Prostate gland (tissue), 2 donors: ENCODE measurements at regions not wholly inside any gene's neighbourhood (a gene's known extent, or its start where the extent isn't known, plus 50 kb on each side); places are given as distances from the start of the nearest gene placed in this dataset.

ENCODE experiments used
- DNase-seq: peaks from one replicate; pipeline ENCODE4 v3.0.0-alpha.2; 2019; ENCODE audit warnings: low spot score
- H3K27ac ChIP-seq, 2 donors: fragments of 200-600 bp; sonication (generic); 2 replicates each; pipeline ENCODE4 v1.5.1; 2017 to 2019
- H3K27me3 ChIP-seq: fragments of 200-600 bp; sonication (generic); replicated peaks from 2 replicates; pipeline ENCODE4 v1.5.1; 2019; ENCODE audit not compliant: insufficient read depth
- H3K36me3 ChIP-seq, 2 donors: fragments of 200-600 bp; sonication (generic); 1 replicate in 1 of 2; 2 replicates in 1 of 2; pipeline versions ENCODE4 v1.5.1 to v1.8.1; 2017 to 2019
- H3K4me1 ChIP-seq: fragments of 200-600 bp; sonication (generic); replicated peaks from 2 replicates; pipeline ENCODE4 v1.5.1; 2019
- H3K4me3 ChIP-seq, 2 donors: fragments of 200-600 bp; sonication (generic); 2 replicates each; pipeline ENCODE4 v1.5.1; 2017 to 2019
- H3K9me3 ChIP-seq: fragments of 200-600 bp; sonication (generic); 2 replicates; pipeline ENCODE4 v1.5.1; 2017
- POLR2A ChIP-seq: fragments of 450-650 bp; IDR thresholded peaks from one replicate; pipeline ENCODE4 v1.6.1; 2016; ENCODE audit warnings: antibody characterized with exemption, mild to moderate bottlenecking
- POLR2AphosphoS5 ChIP-seq: sonication (generic); formaldehyde crosslinking; IDR thresholded peaks from one replicate; pipeline ENCODE4 v1.6.1; 2017; ENCODE audit warnings: antibody characterized with exemption
- WGBS: methylation state at CpG from one replicate; pipeline ENCODE4 v1.1.5; 2018; 5-methylcytosine and 5-hydroxymethylcytosine counted together
- intact Hi-C: fragments of 100-400 bp; cut with DNase I; formaldehyde crosslinking; loops from one replicate; pipeline ENCODE4 v1.14.2; 2022
- TF ChIP-seq, protein P1 (sequence below), 4 experiments: fragments of 200-600 bp in 2 of 4; fragments of 450-650 bp in 2 of 4; sonication (generic) in 2 of 4; IDR thresholded peaks; 1 replicate in 3 of 4; 2 replicates in 1 of 4; pipeline ENCODE4 v1.5.1; 2016 to 2019; ENCODE audit warnings: antibody characterized with exemption in 4 of 4, mild to moderate bottlenecking in 2 of 4, moderate library complexity in 2 of 4

DNA sequence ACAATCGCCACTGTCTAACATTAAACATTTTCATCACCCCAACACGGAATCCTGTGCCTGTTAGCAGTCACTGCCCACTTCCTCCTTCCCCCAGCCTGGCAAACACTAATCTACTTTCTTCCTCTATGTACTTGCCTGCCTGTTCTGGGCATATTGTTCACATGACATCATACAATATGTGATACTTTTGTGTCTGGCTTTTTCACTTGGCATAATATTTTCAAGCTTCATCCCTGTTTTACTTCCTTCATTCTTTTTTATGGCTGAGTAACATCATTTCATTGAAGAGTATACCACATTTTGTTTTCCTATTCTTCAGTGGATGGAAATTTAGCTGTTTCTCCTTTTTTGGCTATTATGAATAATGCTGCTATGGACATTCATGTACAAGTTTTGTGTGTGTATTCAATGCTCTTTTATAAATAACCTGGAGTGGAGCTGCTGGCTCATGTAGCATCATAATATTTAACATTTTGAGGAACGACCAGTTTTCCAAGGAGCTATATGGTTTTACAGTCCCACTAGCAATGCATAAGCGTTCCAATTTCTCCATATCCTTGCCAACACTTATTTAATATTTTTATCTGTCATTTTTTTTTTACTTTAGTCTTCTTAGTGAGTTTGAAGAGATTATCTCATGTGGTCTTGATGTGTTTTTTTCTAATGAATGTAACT lies 360.1 kb downstream of the HDGFL1 start:
- Histone ChIP-seq H3K4me3 (no peak overlapping the region), H3K27me3 (no peaks in the 10 kb centered on the region), H3K4me1 (no peaks in the 10 kb centered on the region), H3K9me3 (no peaks in the 10 kb centered on the region), H3K27ac (no peak overlapping the region), H3K36me3 (no peaks in the 10 kb centered on the region)
- TF ChIP-seq, protein P1, sequence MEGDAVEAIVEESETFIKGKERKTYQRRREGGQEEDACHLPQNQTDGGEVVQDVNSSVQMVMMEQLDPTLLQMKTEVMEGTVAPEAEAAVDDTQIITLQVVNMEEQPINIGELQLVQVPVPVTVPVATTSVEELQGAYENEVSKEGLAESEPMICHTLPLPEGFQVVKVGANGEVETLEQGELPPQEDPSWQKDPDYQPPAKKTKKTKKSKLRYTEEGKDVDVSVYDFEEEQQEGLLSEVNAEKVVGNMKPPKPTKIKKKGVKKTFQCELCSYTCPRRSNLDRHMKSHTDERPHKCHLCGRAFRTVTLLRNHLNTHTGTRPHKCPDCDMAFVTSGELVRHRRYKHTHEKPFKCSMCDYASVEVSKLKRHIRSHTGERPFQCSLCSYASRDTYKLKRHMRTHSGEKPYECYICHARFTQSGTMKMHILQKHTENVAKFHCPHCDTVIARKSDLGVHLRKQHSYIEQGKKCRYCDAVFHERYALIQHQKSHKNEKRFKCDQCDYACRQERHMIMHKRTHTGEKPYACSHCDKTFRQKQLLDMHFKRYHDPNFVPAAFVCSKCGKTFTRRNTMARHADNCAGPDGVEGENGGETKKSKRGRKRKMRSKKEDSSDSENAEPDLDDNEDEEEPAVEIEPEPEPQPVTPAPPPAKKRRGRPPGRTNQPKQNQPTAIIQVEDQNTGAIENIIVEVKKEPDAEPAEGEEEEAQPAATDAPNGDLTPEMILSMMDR (IDR thresholded peaks at IDR 0.05): no peak
- TF ChIP-seq POLR2AphosphoS5 (no peak), POLR2A (no peak)
- intact Hi-C loops: no loop called here
- DNase-seq: no peak
- WGBS: 54% methylated on average over 4 of the region's 4 CpGs

DNA sequence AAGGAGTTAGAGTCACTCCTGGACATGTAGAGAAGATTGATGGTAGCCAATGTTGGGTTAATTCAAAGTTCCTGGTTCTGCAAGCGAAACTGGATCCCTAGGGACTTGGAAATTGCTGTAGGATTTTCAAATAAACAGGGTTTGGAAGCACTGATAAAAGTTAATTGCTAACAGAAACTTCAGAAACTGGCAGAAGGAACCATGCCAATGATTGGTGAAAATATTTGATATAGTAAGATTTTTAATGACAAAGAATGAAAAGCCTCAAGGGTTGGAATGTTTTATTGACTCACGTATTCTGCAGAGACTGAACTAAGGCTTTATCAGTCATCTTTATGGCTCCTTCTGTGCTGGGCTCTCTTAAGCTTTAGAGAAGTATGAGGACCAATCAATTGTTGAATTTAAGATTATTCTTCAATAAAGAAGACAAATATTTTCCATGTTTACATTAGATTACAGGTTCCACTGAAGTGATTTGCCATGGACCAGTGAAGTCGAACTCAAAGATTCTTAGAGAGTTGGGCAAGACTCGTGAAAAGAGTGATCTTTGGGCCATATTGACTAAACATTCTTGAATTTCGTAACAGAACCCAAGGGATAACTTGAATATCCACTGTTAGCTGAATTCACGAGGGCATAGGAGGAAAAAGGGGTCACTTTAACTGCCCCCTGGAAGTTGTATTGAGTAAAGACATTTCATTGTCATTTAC lies 371.4 kb downstream of the HDGFL1 start:
- Histone ChIP-seq H3K4me3 (no peak overlapping the region), H3K9me3 (no peaks in the 10 kb centered on the region), H3K27ac (peak overlapping the region in 1 of 2 donors; percentile 21), H3K4me1 (no peaks in the 10 kb centered on the region), H3K27me3 (no peaks in the 10 kb centered on the region), H3K36me3 (no peaks in the 10 kb centered on the region)
- TF ChIP-seq POLR2A (no peak), POLR2AphosphoS5 (no peak)
- TF ChIP-seq, protein P1 (IDR thresholded peaks at IDR 0.05): no peak
- WGBS: 52% methylated on average over 6 of the region's 6 CpGs
- DNase-seq: no peak
- intact Hi-C loops: no loop called here

DNA sequence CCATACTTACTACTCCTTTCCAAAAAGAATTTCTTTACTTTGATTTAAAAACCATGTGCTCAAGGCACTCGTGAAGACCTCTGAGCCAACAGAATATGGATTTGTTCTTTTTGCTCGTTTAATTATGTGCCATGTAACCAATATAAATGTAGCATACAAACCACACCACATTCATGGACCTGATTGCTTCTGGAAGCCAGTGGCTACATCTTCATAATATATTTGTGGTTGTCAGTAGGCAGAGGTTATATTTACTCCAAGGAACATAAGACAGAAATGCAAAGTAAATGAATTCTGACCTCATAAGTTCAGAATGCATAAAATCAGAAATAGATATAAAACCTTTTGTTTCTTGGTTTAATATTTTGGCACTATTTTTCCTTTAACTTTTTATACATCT lies 373.0 kb downstream of the HDGFL1 start:
- Histone ChIP-seq H3K36me3 (no peaks in the 10 kb centered on the region), H3K4me1 (no peaks in the 10 kb centered on the region), H3K27me3 (no peaks in the 10 kb centered on the region), H3K27ac (no peak overlapping the region), H3K9me3 (no peaks in the 10 kb centered on the region), H3K4me3 (no peak overlapping the region)
- intact Hi-C loops: no loop called here
- TF ChIP-seq, protein P1 (IDR thresholded peaks at IDR 0.05): no peak
- TF ChIP-seq POLR2AphosphoS5: no peak
- TF ChIP-seq POLR2A: no peak
- no peak for DNase-seq
- 83% methylated on average over 2 of the region's 2 CpGs for WGBS

DNA sequence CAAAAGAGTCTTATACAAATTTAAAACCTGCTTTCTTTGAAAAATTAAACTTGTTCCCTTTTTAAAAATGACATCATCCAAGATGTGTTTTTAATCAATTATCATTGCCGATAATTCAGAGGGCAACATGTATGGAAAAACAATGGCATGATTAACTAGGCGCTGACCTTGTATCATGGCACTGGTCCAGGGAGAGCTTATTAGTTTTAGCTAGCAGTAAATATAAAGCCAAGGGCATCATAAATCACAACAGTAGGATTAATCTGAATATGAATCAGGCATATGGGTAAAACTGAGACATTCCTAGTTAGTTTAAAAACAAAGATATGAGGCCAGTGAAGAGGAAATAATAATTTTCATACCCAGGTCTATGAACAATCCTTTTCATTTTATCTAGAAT lies 374.0 kb downstream of the HDGFL1 start:
- Histone ChIP-seq H3K9me3 (no peaks in the 10 kb centered on the region), H3K4me3 (no peak overlapping the region), H3K27ac (no peak overlapping the region), H3K27me3 (no peaks in the 10 kb centered on the region), H3K4me1 (no peaks in the 10 kb centered on the region), H3K36me3 (no peaks in the 10 kb centered on the region)
- TF ChIP-seq POLR2A: no peak
- TF ChIP-seq, protein P1 (IDR thresholded peaks at IDR 0.05): no peak
- TF ChIP-seq POLR2AphosphoS5: no peak
- intact Hi-C loops: no loop called here
- no peak for DNase-seq
- 91% methylated on average over 2 of the region's 2 CpGs for WGBS

DNA sequence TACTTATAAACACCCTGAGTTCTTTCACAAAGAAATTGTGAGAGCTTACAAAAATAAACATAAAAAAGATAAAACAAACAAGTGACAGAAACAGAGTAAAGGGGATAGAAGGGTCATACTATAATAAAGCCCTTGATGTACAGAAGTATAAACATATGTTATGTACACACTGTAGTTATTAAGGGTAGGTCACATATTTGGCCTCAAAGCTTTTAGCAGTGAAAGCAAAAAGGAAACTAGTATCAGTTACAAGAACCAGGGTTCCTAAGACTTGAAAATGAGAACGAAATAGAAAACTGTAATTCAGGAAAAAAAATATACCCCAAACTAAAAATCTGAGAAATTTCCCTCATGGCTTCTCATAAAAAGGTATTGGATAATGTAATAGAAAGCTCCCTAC lies 380.6 kb downstream of the HDGFL1 start:
- H3K36me3 ChIP-seq: no peaks in the 10 kb centered on the region
- intact Hi-C loops: loop anchor here (10.0 kb wide), 1 partner anchor 75 kb away; no protein-coding TSS in a partner anchor
- TF ChIP-seq, protein P1 (IDR thresholded peaks at IDR 0.05): no peak
- TF ChIP-seq POLR2AphosphoS5: no peak
- no peak for TF ChIP-seq POLR2A
- no peaks in the 10 kb centered on the region for H3K9me3 ChIP-seq
- no peaks in the 10 kb centered on the region for H3K27me3 ChIP-seq
- no peaks in the 10 kb centered on the region for H3K4me1 ChIP-seq
- no peak overlapping the region for H3K27ac ChIP-seq
- no peak for DNase-seq
- H3K4me3 ChIP-seq: no peak overlapping the region
- 68% methylated on average over 1 of the region's 1 CpG for WGBS
